ENCODE measurements at regions not wholly inside any gene's neighbourhood (a gene's known extent, or its start where the extent isn't known, plus 50 kb on each side); places are given as distances from the start of the nearest gene placed in this dataset.

- TF ChIP-seq CTCF (IDR thresholded peaks at IDR 0.05) (no peak), TCF7L2 (IDR thresholded peaks at IDR 0.05; ENCODE audit: low read depth, low read length) (no peak), REST (IDR thresholded peaks at IDR 0.05; ENCODE audit: insufficient read depth in 1 of 2, low read depth in 2 of 2, low read length in 1 of 2) (no peak), POLR2AphosphoS5 (IDR thresholded peaks at IDR 0.05; ENCODE audit: low read depth, low read length) (no peak)
These were observed 96.4 kb downstream of the CPZ start for GRCh38 chr4:8688908-8689445.
